BJ (cell line): ENCODE measurements at regions not wholly inside any gene's neighbourhood (a gene's known extent, or its start where the extent isn't known, plus 50 kb on each side); places are given as distances from the start of the nearest gene placed in this dataset.

ENCODE experiments used
- CTCF ChIA-PET: fragments of 350-600 bp; formaldehyde crosslinking; extraction: SDS; loops from one replicate; lab custom pipeline; 2021; ENCODE audit warnings: antibody characterized with exemption, inconsistent platforms; lab: Yijun Ruan, JAX
- POLR2A ChIA-PET: fragments of 300-600 bp; sonication (Branson Sonifier 250); formaldehyde crosslinking; extraction: SDS; loops from one replicate; lab custom pipeline; 2021; ENCODE audit warnings: antibody characterized with exemption; lab: Charles Lee
- DNase-seq: peaks from one replicate; pipeline ENCODE4 v3.0.0-alpha.2; 2011; ENCODE audit warnings: low read depth
- H3K27me3 ChIP-seq: 2 replicates; pipeline ENCODE4 v1.6.0; 2011; ENCODE audit warnings: low read length; ENCODE audit not compliant: control insufficient read depth, insufficient read depth
- H3K36me3 ChIP-seq: 2 replicates; pipeline ENCODE4 v1.5.1; 2011; ENCODE audit warnings: low read length; ENCODE audit not compliant: control insufficient read depth, insufficient read depth
- H3K4me3 ChIP-seq: 2 replicates; pipeline ENCODE4 v1.5.1; 2011; ENCODE audit warnings: low read depth, mild to moderate bottlenecking, control low read depth, low read length
- TF ChIP-seq, protein P1 (sequence below): IDR thresholded peaks from 2 replicates; pipeline ENCODE4 v1.5.1; 2011; ENCODE audit warnings: low read depth, mild to moderate bottlenecking, control low read depth, inconsistent platforms, low read length, moderate library complexity; ENCODE audit not compliant: insufficient read depth

DNA sequence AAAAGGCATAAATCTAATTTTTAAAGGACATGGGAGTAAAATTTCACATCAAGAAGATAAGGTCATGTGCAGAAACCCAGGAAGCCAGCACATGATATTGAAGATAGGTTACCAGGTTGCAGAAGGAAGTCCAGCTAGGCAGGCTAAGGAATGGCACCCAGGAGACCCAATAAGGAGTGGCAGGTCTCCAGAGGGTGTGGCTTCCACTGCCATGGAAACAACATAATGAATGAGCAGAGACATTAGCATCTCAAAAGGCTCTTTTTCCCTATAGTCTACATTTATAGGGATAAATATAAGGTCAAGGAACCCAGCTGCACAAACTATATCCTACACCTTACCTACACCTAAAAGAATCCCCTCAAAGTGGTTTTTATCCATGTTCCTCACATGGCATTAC is 275.9 kb downstream of the RPS29 start:
- H3K27me3 ChIP-seq, result no peaks in the 10 kb centered on the region
- H3K36me3 ChIP-seq, result no peaks in the 10 kb centered on the region
- POLR2A ChIA-PET, result no interaction called here
- TF ChIP-seq, protein P1, sequence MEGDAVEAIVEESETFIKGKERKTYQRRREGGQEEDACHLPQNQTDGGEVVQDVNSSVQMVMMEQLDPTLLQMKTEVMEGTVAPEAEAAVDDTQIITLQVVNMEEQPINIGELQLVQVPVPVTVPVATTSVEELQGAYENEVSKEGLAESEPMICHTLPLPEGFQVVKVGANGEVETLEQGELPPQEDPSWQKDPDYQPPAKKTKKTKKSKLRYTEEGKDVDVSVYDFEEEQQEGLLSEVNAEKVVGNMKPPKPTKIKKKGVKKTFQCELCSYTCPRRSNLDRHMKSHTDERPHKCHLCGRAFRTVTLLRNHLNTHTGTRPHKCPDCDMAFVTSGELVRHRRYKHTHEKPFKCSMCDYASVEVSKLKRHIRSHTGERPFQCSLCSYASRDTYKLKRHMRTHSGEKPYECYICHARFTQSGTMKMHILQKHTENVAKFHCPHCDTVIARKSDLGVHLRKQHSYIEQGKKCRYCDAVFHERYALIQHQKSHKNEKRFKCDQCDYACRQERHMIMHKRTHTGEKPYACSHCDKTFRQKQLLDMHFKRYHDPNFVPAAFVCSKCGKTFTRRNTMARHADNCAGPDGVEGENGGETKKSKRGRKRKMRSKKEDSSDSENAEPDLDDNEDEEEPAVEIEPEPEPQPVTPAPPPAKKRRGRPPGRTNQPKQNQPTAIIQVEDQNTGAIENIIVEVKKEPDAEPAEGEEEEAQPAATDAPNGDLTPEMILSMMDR, result no peak
- DNase-seq, result no peak
- CTCF ChIA-PET, result no interaction called here
- no peak overlapping the region for H3K4me3 ChIP-seq

DNA sequence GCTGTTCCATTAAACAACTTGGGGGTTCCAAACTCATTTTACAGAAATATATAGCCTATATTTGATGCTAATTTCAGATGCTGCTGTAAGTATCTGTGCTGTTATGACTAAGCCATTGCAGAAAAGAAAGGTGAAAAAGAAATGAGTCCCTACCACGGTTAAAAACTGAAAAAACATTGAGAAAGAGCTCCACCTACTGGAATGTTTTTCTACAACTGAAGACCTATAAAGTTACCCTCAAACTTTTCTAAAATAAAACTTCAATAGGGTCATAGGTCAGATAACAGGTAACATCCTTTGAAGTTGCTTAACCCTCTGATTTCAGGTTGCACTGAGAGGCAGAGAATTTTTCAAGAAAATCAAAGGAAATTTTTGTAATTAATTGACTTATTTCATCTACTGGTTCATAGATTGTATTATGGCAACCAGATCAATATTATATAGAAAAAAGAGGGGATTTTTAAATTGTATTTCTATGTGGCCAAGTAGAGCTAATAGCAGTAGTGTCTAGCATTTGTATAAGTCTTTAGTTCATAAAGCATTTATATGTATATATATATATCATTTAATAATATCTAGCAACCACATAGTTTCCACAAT is 279.9 kb downstream of the RPS29 start:
- Histone ChIP-seq H3K36me3 (no peaks in the 10 kb centered on the region), H3K27me3 (no peaks in the 10 kb centered on the region), H3K4me3 (no peak overlapping the region)
- ChIA-PET POLR2A (no interaction called here), CTCF (interaction anchor here (0.6 to 1.0 kb wide), 2 partner anchors 13 to 44 kb away, joined by 3 read pairs; no protein-coding TSS in a partner anchor)
- TF ChIP-seq, protein P1, result peak; percentile 28; the same call in 1 of the 2 replicates
- no peak for DNase-seq

DNA sequence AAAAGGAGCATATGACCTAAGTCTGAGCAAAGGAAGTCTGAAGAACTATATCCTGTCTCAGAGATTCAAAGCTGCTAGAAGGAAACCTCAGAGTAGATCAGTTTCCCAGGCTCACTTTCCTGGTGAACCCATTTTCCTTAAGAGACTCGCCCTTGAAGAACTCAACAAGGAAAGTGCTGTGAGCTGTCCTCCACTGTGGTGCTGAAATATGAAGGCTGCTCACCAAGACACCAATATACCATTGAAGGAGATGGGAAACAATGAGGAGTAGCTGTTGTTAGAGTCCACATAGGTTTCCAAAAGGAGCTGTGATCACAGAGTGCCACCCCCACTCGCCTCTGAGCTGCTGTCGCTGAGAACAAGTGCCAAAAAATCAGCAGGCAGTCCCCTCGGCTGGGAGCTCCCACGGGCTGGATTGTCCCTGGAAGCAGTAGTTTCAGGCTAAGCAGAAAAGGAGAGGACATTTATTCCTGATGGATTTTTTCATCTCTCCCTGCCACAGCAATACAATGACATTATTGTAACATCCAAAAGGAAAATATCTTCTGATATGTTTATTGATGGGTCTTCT is 282.1 kb downstream of the RPS29 start:
- TF ChIP-seq, protein P1, result no peak
- DNase-seq, result no peak
- no peaks in the 10 kb centered on the region for H3K27me3 ChIP-seq
- POLR2A ChIA-PET, result no interaction called here
- CTCF ChIA-PET, result interaction anchor here (0.7 kb wide), 1 partner anchor 919 kb away, joined by 3 read pairs; no protein-coding TSS in a partner anchor
- H3K36me3 ChIP-seq, result no peaks in the 10 kb centered on the region
- H3K4me3 ChIP-seq, result no peak overlapping the region

DNA sequence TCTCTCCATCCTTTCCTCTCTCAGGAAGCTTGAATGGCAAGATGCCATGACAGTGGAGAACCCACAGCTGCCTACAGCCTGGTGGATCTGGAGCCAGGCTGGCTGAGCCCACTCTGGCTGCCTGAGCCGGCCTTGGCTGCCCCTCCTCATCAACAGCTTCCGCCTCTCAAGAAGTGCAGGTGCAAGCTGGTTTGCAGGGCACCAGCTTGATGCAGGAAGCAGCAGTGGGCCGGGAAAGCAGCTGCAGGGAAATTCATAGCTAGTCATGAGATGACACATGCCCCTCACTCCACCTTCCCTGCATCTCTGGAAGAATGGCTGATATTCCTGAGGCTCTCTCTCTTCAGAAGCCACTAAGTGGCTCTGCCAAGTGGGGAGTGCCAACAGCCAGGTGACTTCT is 289.1 kb downstream of the RPS29 start:
- TF ChIP-seq, protein P1, result no peak
- no peaks in the 10 kb centered on the region for H3K27me3 ChIP-seq
- no peaks in the 10 kb centered on the region for H3K36me3 ChIP-seq
- CTCF ChIA-PET, result no interaction called here
- POLR2A ChIA-PET, result no interaction called here
- no peak overlapping the region for H3K4me3 ChIP-seq
- no peak for DNase-seq

DNA sequence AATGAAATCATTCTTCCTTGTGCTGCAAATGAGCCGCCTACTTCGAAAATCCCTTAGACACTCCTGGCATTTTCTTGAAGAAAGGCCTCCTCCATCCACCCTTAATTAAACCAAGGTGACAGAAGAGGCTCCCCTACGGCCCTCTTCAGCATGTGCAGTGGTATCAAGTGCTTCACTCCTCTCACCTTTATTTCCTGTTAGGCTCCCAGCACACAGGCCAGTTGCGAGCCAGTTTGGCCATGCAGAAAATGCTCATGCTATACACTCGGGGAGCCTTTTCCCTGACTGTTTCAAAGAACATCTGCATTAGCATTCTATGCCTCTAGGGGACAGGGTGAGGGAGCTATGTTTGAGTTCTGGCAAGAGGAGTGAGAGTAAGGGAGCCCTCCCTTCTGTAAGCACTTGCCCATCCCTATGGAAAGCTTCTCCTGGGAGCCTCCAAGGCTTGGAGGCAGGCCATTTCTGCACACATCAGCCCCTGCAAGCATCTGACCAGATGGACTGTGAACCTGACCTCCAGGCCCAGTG is 291.5 kb downstream of the RPS29 start:
- DNase-seq, result no peak
- H3K27me3 ChIP-seq, result no peaks in the 10 kb centered on the region
- no peaks in the 10 kb centered on the region for H3K36me3 ChIP-seq
- no peak overlapping the region for H3K4me3 ChIP-seq
- ChIA-PET POLR2A (no interaction called here), CTCF (interaction anchor here (1.0 kb wide), 1 partner anchor 105 kb away, joined by 3 read pairs; no protein-coding TSS in a partner anchor)
- TF ChIP-seq, protein P1, result no peak
